Hepatocyte (in vitro differentiated cells): ENCODE measurements at regions not wholly inside any gene's neighbourhood (a gene's known extent, or its start where the extent isn't known, plus 50 kb on each side); places are given as distances from the start of the nearest gene placed in this dataset.

Experiments used
- EZH2phosphoT487 ChIP-seq: fragments of 200-600 bp; sonication (generic); IDR thresholded peaks from one replicate; pipeline ENCODE4 v1.6.1; 2018; ENCODE audit warnings: antibody characterized with exemption, mild to moderate bottlenecking, low read depth, moderate library complexity; ENCODE audit not compliant: unreplicated experiment, severe bottlenecking
- TF ChIP-seq, protein P1 (sequence below): fragments of 200-600 bp; sonication (generic); IDR thresholded peaks from 2 replicates; pipeline ENCODE4 v1.5.1; 2016; ENCODE audit warnings: antibody characterized with exemption, mild to moderate bottlenecking; ENCODE audit not compliant: poor library complexity

DNA sequence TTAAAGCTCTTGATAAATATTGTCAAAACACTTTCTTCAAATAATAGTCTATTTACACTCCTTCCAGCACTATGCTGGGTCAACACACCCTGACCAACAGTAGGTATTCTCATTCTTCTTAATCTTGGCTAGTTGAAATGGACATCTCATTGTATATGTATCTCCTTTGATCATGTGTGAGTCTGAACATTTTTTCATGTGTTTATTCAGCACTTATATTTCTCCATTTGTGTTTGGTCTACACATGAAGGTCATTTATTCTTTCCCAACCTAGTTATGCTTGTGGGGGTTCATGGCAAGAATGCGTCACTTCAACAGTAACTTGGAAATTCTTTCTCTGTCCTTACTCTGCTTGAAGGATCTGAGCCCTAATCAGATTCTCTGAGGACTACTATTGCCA, 133.1 kb upstream of the ARID2 start:
- TF ChIP-seq, protein P1, sequence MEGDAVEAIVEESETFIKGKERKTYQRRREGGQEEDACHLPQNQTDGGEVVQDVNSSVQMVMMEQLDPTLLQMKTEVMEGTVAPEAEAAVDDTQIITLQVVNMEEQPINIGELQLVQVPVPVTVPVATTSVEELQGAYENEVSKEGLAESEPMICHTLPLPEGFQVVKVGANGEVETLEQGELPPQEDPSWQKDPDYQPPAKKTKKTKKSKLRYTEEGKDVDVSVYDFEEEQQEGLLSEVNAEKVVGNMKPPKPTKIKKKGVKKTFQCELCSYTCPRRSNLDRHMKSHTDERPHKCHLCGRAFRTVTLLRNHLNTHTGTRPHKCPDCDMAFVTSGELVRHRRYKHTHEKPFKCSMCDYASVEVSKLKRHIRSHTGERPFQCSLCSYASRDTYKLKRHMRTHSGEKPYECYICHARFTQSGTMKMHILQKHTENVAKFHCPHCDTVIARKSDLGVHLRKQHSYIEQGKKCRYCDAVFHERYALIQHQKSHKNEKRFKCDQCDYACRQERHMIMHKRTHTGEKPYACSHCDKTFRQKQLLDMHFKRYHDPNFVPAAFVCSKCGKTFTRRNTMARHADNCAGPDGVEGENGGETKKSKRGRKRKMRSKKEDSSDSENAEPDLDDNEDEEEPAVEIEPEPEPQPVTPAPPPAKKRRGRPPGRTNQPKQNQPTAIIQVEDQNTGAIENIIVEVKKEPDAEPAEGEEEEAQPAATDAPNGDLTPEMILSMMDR, result no peak
- no peak for TF ChIP-seq EZH2phosphoT487
